ENCODE measurements at regions not wholly inside any gene's neighbourhood (a gene's known extent, or its start where the extent isn't known, plus 50 kb on each side); places are given as distances from the start of the nearest gene placed in this dataset.

DNA sequence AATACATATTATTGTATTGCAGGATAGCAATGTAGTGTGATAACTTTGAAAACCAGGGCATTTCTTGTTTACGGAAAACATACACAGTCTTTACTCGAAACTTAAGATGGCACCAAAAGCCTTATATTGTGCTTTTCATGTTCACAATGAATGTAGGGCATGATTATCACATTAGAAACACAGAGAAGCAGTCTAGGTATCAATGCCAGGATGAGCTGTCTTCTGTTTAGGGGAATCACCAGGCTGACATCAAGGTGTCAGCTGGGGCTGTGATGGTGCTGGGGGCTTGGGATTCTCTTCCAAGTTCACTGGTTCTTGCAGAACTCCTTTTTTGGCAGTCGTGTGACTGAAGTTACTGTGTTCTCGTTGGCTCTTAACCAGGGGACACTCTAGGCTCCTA is 1067.3 kb downstream of the FLRT2 start:
- Histone ChIP-seq H3K36me3 (ENCODE audit: insufficient read depth, low read length) (no peaks in the 10 kb centered on the region), H3K4me3 (ENCODE audit: insufficient read depth, low read depth, low read length) (no peak overlapping the region), H3K9ac (ENCODE audit: low read length) (no peak overlapping the region), H3K27me3 (ENCODE audit: insufficient read depth, low read length) (no peaks in the 10 kb centered on the region), H2AFZ (ENCODE audit: low read depth, low read length) (no peak overlapping the region), H3K9me3 (ENCODE audit: insufficient read depth, low read depth, low read length) (no peaks in the 10 kb centered on the region), H4K20me1 (ENCODE audit: insufficient read depth, low read length) (no peaks in the 10 kb centered on the region), H3K79me2 (ENCODE audit: insufficient read depth, low read length) (no peaks in the 10 kb centered on the region), H3K27ac (ENCODE audit: low read depth, low read length) (no peak overlapping the region), H3K4me1 (ENCODE audit: insufficient read depth, low read length) (no peaks in the 10 kb centered on the region), H3K4me2 (ENCODE audit: low read length) (no peak overlapping the region)
- FAIRE-seq (no peak), DNase-seq (ENCODE audit: low read depth) (no peak)
- Mint-ChIP-seq H3K36me3 (ENCODE audit: low read depth, unreplicated experiment) (no peaks in the 10 kb centered on the region), H3K27ac (ENCODE audit: unreplicated experiment) (no peak overlapping the region), H3K27me3 (ENCODE audit: low read depth, unreplicated experiment) (no peaks in the 10 kb centered on the region), H3K4me1 (ENCODE audit: low read depth, unreplicated experiment) (no peaks in the 10 kb centered on the region), H3K4me3 (ENCODE audit: unreplicated experiment) (no peak overlapping the region), H3K9me3 (ENCODE audit: unreplicated experiment) (no peaks in the 10 kb centered on the region)
- TF ChIP-seq CTCF (IDR thresholded peaks at IDR 0.05; ENCODE audit: insufficient read depth, low read depth, low read length) = no peak
- no peak for TF ChIP-seq EZH2 (IDR thresholded peaks at IDR 0.05; ENCODE audit: insufficient read depth, low read length)

- no peak overlapping the region for H3K4me2 ChIP-seq (ENCODE audit: low read length)
- no peak for FAIRE-seq
Measured at GRCh38 chr14:86596024-86596423, 1066.1 kb downstream of the FLRT2 start.

More at GRCh38 chr14:86596024-86596423, 1066.1 kb downstream of the FLRT2 start:
- Histone ChIP-seq H3K79me2 (ENCODE audit: insufficient read depth, low read length) (no peaks in the 10 kb centered on the region), H4K20me1 (ENCODE audit: insufficient read depth, low read length) (no peaks in the 10 kb centered on the region), H2AFZ (ENCODE audit: low read depth, low read length) (no peak overlapping the region), H3K9ac (ENCODE audit: low read length) (no peak overlapping the region), H3K4me3 (ENCODE audit: insufficient read depth, low read depth, low read length) (no peak overlapping the region), H3K9me3 (ENCODE audit: insufficient read depth, low read depth, low read length) (no peaks in the 10 kb centered on the region), H3K27ac (ENCODE audit: low read depth, low read length) (no peak overlapping the region), H3K27me3 (ENCODE audit: insufficient read depth, low read length) (no peaks in the 10 kb centered on the region), H3K4me1 (ENCODE audit: insufficient read depth, low read length) (no peaks in the 10 kb centered on the region), H3K36me3 (ENCODE audit: insufficient read depth, low read length) (no peaks in the 10 kb centered on the region)
- no peak for DNase-seq (ENCODE audit: low read depth)
- Mint-ChIP-seq H3K27ac (ENCODE audit: unreplicated experiment) (no peak overlapping the region), H3K27me3 (ENCODE audit: low read depth, unreplicated experiment) (peaks cover 3% of the 10 kb centered on the region), H3K4me3 (ENCODE audit: unreplicated experiment) (no peak overlapping the region), H3K36me3 (ENCODE audit: low read depth, unreplicated experiment) (no peaks in the 10 kb centered on the region), H3K4me1 (ENCODE audit: low read depth, unreplicated experiment) (no peaks in the 10 kb centered on the region), H3K9me3 (ENCODE audit: unreplicated experiment) (no peaks in the 10 kb centered on the region)
- TF ChIP-seq CTCF (IDR thresholded peaks at IDR 0.05; ENCODE audit: insufficient read depth, low read depth, low read length) = no peak
- TF ChIP-seq EZH2 (IDR thresholded peaks at IDR 0.05; ENCODE audit: insufficient read depth, low read length) = no peak
